ENCODE measurements at regions not wholly inside any gene's neighbourhood (a gene's known extent, or its start where the extent isn't known, plus 50 kb on each side); places are given as distances from the start of the nearest gene placed in this dataset.

DNA sequence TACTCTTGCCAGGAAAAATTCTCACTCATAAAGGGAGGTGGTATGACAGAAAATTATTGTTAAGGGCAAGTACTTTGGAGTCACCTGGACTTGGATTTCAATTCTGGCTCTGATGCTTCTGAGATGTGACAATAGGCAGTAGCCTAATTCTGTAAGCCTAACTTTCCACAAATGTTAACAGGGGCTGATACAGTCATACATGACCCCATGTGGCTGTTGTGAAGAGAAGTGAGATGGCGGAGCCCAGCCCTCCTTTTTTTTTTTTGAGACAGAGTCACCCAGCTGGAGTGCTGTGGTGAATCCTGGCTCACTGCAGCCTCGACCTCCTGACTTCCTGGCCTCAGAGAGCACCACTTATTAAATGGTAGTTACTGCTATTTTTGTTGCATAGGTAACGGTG, 54.4 kb upstream of the IRF2 start:
- DNase-seq: no peak

DNA sequence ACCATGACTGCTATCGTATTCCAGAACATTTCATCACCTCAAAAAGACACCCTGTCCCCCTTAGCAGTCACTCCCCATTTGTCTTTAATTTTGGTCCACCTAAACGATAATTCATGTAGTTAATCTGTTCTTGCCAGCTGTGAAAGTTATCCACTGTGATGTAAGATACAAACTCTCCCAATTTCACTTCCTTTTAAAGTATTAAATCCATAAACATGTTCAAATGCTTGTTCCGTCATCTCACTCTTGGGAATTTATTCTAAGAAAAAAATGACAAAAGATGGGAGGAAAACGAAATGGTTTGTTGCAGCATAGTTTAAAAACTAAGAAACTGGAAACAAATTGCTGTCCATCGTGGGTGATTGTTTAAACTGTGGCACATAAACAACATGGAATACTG, 53.7 kb upstream of the IRF2 start:
- DNase-seq: no peak

DNA sequence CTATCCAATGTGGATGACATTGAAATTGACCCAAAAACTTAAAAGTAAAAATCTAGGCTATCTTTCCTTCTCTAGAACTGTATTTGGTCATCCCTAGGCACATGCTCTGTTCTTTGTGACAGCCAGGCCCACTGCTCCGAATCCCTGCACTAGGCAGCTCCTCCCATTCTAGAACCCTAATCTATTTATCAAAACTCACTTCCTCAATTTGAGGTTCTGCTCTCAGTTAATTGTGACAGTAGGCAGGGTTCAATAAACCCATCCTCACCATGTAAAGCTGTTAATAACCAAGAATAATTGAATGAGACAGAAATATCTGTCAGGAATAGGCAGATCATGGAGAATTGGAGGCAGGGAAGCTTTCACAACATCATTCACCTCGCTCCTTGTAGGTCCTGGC, 51.9 kb upstream of the IRF2 start:
- no peak for DNase-seq
